SKM-1 (cell line): ENCODE measurements at regions not wholly inside any gene's neighbourhood (a gene's known extent, or its start where the extent isn't known, plus 50 kb on each side); places are given as distances from the start of the nearest gene placed in this dataset.

ENCODE experiments used
- DNase-seq: peaks from one replicate; lab custom pipeline; 2025; ENCODE audit not compliant: unreplicated experiment; lab: John Stamatoyannopoulos, UW

- no peak for DNase-seq
These were observed 82.6 kb upstream of the SLC24A5 start for GRCh38 chr15:48038221-48038620.

GRCh38 chr15:48040166-48040817 lies 80.5 kb upstream of the SLC24A5 start:
- DNase-seq = no peak

- DNase-seq = no peak
These were observed 79.3 kb upstream of the SLC24A5 start for GRCh38 chr15:48041454-48041853.

GRCh38 chr15:48046813-48047438 lies 73.9 kb upstream of the SLC24A5 start:
- no peak for DNase-seq

- DNase-seq = no peak
These were observed 71.1 kb upstream of the SLC24A5 start for GRCh38 chr15:48049736-48050135.

GRCh38 chr15:48052946-48053345 lies 67.8 kb upstream of the SLC24A5 start:
- DNase-seq = no peak

- no peak for DNase-seq
These were observed 62.4 kb upstream of the SLC24A5 start for GRCh38 chr15:48058371-48058770.

GRCh38 chr15:48059791-48060190 lies 61.0 kb upstream of the SLC24A5 start:
- DNase-seq = no peak

GRCh38 chr15:48060396-48060795 lies 60.4 kb upstream of the SLC24A5 start:
- DNase-seq = no peak

GRCh38 chr15:48061605-48062004 lies 59.2 kb upstream of the SLC24A5 start:
- no peak for DNase-seq

- no peak for DNase-seq
These were observed 58.5 kb upstream of the SLC24A5 start for GRCh38 chr15:48062148-48062872.

- no peak for DNase-seq
These were observed 57.3 kb upstream of the SLC24A5 start for GRCh38 chr15:48063411-48063985.

GRCh38 chr15:48064421-48064820 lies 56.4 kb upstream of the SLC24A5 start:
- no peak for DNase-seq

GRCh38 chr15:48066456-48066855 lies 54.3 kb upstream of the SLC24A5 start:
- no peak for DNase-seq
